ENCODE measurements at regions not wholly inside any gene's neighbourhood (a gene's known extent, or its start where the extent isn't known, plus 50 kb on each side); places are given as distances from the start of the nearest gene placed in this dataset.

DNA sequence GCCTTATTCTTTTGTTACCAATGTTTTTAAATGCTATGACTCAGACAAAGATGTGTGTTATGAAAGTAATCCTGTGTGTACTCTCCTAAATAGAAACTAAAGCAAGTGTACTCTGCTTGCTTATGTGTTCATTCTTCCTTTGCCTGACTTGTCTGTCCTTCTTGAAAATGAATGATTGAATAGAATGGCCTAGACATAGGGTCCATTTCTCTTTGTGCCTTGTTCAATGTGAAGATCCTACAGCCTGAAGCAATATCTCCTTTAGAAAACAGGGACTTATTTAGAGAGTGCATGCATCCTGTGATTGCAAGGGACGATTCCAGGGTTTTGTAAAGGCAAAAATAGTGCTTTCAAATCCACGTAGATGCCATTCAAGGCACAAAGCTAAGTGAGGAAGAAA is 343.6 kb upstream of the TACR3 start:
- no peak for TF ChIP-seq POLR2A (IDR thresholded peaks at IDR 0.05)
- TF ChIP-seq, protein P1, sequence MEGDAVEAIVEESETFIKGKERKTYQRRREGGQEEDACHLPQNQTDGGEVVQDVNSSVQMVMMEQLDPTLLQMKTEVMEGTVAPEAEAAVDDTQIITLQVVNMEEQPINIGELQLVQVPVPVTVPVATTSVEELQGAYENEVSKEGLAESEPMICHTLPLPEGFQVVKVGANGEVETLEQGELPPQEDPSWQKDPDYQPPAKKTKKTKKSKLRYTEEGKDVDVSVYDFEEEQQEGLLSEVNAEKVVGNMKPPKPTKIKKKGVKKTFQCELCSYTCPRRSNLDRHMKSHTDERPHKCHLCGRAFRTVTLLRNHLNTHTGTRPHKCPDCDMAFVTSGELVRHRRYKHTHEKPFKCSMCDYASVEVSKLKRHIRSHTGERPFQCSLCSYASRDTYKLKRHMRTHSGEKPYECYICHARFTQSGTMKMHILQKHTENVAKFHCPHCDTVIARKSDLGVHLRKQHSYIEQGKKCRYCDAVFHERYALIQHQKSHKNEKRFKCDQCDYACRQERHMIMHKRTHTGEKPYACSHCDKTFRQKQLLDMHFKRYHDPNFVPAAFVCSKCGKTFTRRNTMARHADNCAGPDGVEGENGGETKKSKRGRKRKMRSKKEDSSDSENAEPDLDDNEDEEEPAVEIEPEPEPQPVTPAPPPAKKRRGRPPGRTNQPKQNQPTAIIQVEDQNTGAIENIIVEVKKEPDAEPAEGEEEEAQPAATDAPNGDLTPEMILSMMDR (IDR thresholded peaks at IDR 0.05 in 8 of 11, conservative IDR thresholded peaks at IDR 0.05 in 3 of 11): no peak
